ENCODE measurements at regions not wholly inside any gene's neighbourhood (a gene's known extent, or its start where the extent isn't known, plus 50 kb on each side); places are given as distances from the start of the nearest gene placed in this dataset.

DNA sequence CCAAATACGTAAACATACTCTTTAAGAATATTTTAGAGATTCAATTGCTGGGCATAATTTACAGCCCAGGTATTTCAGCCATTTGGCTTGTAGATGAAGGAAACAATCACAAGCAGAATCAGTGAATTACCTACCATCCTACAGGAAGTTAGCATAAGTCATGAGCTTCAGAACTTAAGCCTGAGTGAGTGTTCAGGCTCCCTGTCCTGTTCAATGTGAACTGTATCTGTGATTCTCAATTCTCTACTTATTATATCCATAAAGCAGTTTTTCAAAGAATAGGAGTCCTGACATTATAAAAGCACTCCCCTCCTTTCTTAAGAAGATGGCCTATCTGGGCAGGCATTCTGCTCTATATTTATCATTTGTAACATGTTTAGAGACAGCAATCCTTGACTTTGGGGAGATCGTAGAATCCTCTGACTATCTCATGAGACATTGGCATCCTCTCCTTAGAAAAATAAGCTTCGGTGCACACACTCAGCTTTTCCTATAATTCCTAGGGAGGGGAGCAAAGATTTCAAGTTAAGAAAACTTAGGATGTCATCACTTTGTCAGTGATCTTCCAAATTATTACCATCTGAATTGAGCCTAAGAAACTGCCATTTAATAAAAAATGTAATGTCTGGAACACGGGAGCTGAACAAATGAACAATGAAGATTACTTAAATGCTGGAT, 645.2 kb upstream of the IGFBP3 start:
- H3K9me3 ChIP-seq (ENCODE audit: control insufficient read depth in 1 of 2, insufficient read depth in 1 of 2, low read length in 2 of 2), result peaks cover 0 to 12% of the 10 kb centered on the region in 2 experiments
- no peak overlapping the region for H3K27ac Mint-ChIP-seq
- H3K4me3 ChIP-seq (ENCODE audit: low read length), result no peak overlapping the region
- no peak overlapping the region for H3K4me3 Mint-ChIP-seq
- H3K4me1 ChIP-seq (ENCODE audit: insufficient read depth, low read length), result no peaks in the 10 kb centered on the region
- no peaks in the 10 kb centered on the region for H3K36me3 Mint-ChIP-seq (ENCODE audit: low read depth)
- no peaks in the 10 kb centered on the region for H3K36me3 ChIP-seq (ENCODE audit: insufficient read depth, low read length)
- ATAC-seq (ENCODE audit: poor library complexity) (no peak), DNase-seq (no peak)
- H3K4me1 Mint-ChIP-seq (ENCODE audit: low read depth), result no peaks in the 10 kb centered on the region
- H3K27me3 ChIP-seq (ENCODE audit: control insufficient read depth in 1 of 2, insufficient read depth in 2 of 2, low read length in 2 of 2), result no peaks in the 10 kb centered on the region
- POLR2A ChIA-PET, result no interaction called here
- no peak overlapping the region for H3K27ac ChIP-seq (ENCODE audit: low read depth in 1 of 2, low read length in 2 of 2)
- intact Hi-C loops (cut with DNase I, micrococcal nuclease), result no loop called here
- no peak for TF ChIP-seq CTCF (IDR thresholded peaks at IDR 0.05)
- CTCF ChIA-PET, result no interaction called here
- H3K9me3 Mint-ChIP-seq, result peaks cover 14% of the 10 kb centered on the region
- no peaks in the 10 kb centered on the region for H3K27me3 Mint-ChIP-seq

DNA sequence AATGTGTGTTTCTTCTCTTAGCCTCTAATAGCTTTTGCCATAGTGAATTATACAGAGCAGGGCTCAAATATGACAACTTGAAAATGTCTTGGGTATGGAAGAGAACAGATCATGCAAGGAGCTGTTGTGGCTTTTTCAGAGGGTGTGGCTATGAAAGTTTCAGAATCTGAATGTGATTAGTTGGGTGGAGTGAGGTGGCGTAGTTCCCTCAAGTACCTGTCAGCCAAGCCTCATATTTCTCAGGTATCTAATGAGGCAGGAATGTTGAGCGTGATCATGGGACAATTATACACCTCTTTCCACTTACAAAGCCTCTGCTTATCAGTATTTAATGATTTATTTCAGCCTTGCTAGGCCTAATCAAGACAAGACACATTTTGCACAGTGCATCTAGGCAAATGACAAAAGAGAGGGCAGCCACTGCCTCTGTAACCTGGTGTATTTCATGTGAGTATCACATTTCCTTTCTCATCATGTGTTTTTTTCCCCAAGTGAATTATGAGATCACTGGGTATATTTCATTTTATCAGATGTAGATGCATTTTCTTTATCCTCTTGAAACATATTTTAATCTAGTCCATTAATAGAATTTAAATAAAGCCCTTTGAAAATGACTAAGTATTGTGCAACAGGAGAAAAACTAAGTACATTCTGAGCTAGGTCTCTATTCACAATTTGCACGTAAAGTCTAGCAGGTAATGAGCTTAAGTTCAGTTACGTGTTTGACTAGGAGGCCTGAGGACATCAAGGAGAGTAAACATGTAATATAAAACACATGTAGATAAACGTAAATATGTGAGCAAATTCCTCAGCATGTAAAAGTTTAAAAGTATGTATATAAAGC, 644.4 kb upstream of the IGFBP3 start:
- Histone ChIP-seq H3K36me3 (ENCODE audit: insufficient read depth, low read length) (no peaks in the 10 kb centered on the region), H3K9me3 (ENCODE audit: control insufficient read depth in 1 of 2, insufficient read depth in 1 of 2, low read length in 2 of 2) (peaks cover 0 to 11% of the 10 kb centered on the region in 2 experiments), H3K27me3 (ENCODE audit: control insufficient read depth in 1 of 2, insufficient read depth in 2 of 2, low read length in 2 of 2) (no peaks in the 10 kb centered on the region), H3K4me1 (ENCODE audit: insufficient read depth, low read length) (no peaks in the 10 kb centered on the region), H3K4me3 (ENCODE audit: low read length) (no peak overlapping the region), H3K27ac (ENCODE audit: low read depth in 1 of 2, low read length in 2 of 2) (no peak overlapping the region)
- H3K9me3 Mint-ChIP-seq, result peaks cover 12% of the 10 kb centered on the region
- no peak overlapping the region for H3K27ac Mint-ChIP-seq
- intact Hi-C loops (cut with DNase I, micrococcal nuclease), result no loop called here
- CTCF ChIA-PET, result no interaction called here
- H3K36me3 Mint-ChIP-seq (ENCODE audit: low read depth), result no peaks in the 10 kb centered on the region
- no peak overlapping the region for H3K4me3 Mint-ChIP-seq
- H3K27me3 Mint-ChIP-seq, result no peaks in the 10 kb centered on the region
- DNase-seq (no peak), ATAC-seq (ENCODE audit: poor library complexity) (no peak)
- TF ChIP-seq CTCF (IDR thresholded peaks at IDR 0.05), result no peak
- POLR2A ChIA-PET, result no interaction called here
- H3K4me1 Mint-ChIP-seq (ENCODE audit: low read depth), result no peaks in the 10 kb centered on the region

GRCh38 chr7:46559194-46559832, 638.2 kb upstream of the IGFBP3 start:
- H3K4me1 Mint-ChIP-seq (ENCODE audit: low read depth), result no peaks in the 10 kb centered on the region
- no peaks in the 10 kb centered on the region for H3K4me1 ChIP-seq (ENCODE audit: insufficient read depth, low read length)
- H3K27ac Mint-ChIP-seq, result no peak overlapping the region
- no peaks in the 10 kb centered on the region for H3K27me3 Mint-ChIP-seq
- intact Hi-C loops (cut with DNase I, micrococcal nuclease), result no loop called here
- no peaks in the 10 kb centered on the region for H3K36me3 ChIP-seq (ENCODE audit: insufficient read depth, low read length)
- ChIA-PET CTCF (no interaction called here), POLR2A (no interaction called here)
- H3K9me3 ChIP-seq (ENCODE audit: control insufficient read depth in 1 of 2, insufficient read depth in 1 of 2, low read length in 2 of 2), result peaks cover 0 to 3% of the 10 kb centered on the region in 2 experiments
- H3K36me3 Mint-ChIP-seq (ENCODE audit: low read depth), result no peaks in the 10 kb centered on the region
- H3K27ac ChIP-seq (ENCODE audit: low read depth in 1 of 2, low read length in 2 of 2), result no peak overlapping the region
- no peak overlapping the region for H3K4me3 Mint-ChIP-seq
- ATAC-seq (ENCODE audit: poor library complexity) (no peak), DNase-seq (no peak)
- H3K27me3 ChIP-seq (ENCODE audit: control insufficient read depth in 1 of 2, insufficient read depth in 2 of 2, low read length in 2 of 2), result no peaks in the 10 kb centered on the region
- no peak for TF ChIP-seq CTCF (IDR thresholded peaks at IDR 0.05)
- no peak overlapping the region for H3K4me3 ChIP-seq (ENCODE audit: low read length)
- peaks cover 8% of the 10 kb centered on the region for H3K9me3 Mint-ChIP-seq

Data from CD4-positive, alpha-beta T cell (primary cell).